ENCODE measurements at regions not wholly inside any gene's neighbourhood (a gene's known extent, or its start where the extent isn't known, plus 50 kb on each side); places are given as distances from the start of the nearest gene placed in this dataset.
"Not testable (repeated sequence)": the region's sequence is repeated elsewhere in the genome, so short reads cannot be mapped to it uniquely, and the experiment has no call there.

DNA sequence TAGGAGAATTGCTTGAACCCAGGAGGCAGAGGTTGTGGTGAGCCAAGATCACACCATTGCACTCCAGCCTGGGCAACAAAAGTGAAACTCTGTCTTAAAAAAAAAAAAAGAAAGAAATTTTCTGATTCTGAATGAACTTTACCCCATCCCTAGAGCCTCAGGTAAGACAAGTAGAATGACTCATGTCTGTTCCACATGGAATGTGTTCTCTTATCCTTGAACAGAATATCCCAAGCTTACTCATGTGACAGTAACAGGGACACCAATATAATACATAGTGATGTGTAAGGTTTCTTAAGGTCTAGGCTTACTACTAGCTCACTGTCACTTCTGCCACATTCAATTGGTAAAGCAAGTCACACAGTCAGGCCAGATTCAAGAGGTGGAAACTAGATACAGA lies 219.6 kb upstream of the BTBD3 start:
- TF ChIP-seq, protein P1, sequence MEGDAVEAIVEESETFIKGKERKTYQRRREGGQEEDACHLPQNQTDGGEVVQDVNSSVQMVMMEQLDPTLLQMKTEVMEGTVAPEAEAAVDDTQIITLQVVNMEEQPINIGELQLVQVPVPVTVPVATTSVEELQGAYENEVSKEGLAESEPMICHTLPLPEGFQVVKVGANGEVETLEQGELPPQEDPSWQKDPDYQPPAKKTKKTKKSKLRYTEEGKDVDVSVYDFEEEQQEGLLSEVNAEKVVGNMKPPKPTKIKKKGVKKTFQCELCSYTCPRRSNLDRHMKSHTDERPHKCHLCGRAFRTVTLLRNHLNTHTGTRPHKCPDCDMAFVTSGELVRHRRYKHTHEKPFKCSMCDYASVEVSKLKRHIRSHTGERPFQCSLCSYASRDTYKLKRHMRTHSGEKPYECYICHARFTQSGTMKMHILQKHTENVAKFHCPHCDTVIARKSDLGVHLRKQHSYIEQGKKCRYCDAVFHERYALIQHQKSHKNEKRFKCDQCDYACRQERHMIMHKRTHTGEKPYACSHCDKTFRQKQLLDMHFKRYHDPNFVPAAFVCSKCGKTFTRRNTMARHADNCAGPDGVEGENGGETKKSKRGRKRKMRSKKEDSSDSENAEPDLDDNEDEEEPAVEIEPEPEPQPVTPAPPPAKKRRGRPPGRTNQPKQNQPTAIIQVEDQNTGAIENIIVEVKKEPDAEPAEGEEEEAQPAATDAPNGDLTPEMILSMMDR (IDR thresholded peaks at IDR 0.05; ENCODE audit: low read depth, low read length), result no peak
- DNase-seq (ENCODE audit: low read depth in 1 of 2, low spot score in 1 of 2), result no peak
- no peak overlapping the region for H3K4me3 ChIP-seq
- H3K4me1 ChIP-seq (ENCODE audit: low read depth), result no peaks in the 10 kb centered on the region
- no peaks in the 10 kb centered on the region for H3K9me3 ChIP-seq (ENCODE audit: low read depth)
- no peak overlapping the region for H3K27ac ChIP-seq
- H3K36me3 ChIP-seq, result no peaks in the 10 kb centered on the region
- no peaks in the 10 kb centered on the region for H3K27me3 ChIP-seq

DNA sequence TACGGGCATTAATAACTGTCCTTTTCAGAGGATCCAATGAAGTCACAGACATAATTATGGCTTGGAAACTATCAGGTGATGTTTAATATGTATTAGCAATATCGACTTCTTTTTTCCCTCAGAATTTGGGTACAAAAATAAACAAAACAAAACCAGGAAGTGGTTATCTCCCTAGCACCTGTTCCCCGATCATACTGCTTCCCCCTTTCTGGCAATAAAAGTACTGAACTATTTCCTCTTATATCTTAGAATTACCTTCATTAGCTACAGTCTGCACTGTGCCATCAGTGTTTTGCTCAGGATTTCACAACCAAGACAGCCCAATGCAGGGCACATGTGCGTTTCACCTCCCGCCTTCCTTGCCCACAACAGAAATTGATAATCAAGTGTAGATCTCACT lies 216.9 kb upstream of the BTBD3 start:
- H3K36me3 ChIP-seq, result no peaks in the 10 kb centered on the region
- H3K9me3 ChIP-seq (ENCODE audit: low read depth), result no peaks in the 10 kb centered on the region
- no peak overlapping the region for H3K27ac ChIP-seq
- no peaks in the 10 kb centered on the region for H3K4me1 ChIP-seq (ENCODE audit: low read depth)
- TF ChIP-seq, protein P1 (IDR thresholded peaks at IDR 0.05; ENCODE audit: low read depth, low read length), result no peak
- no peaks in the 10 kb centered on the region for H3K27me3 ChIP-seq
- H3K4me3 ChIP-seq, result no peak overlapping the region
- no peak for DNase-seq (ENCODE audit: low read depth in 1 of 2, low spot score in 1 of 2)

DNA sequence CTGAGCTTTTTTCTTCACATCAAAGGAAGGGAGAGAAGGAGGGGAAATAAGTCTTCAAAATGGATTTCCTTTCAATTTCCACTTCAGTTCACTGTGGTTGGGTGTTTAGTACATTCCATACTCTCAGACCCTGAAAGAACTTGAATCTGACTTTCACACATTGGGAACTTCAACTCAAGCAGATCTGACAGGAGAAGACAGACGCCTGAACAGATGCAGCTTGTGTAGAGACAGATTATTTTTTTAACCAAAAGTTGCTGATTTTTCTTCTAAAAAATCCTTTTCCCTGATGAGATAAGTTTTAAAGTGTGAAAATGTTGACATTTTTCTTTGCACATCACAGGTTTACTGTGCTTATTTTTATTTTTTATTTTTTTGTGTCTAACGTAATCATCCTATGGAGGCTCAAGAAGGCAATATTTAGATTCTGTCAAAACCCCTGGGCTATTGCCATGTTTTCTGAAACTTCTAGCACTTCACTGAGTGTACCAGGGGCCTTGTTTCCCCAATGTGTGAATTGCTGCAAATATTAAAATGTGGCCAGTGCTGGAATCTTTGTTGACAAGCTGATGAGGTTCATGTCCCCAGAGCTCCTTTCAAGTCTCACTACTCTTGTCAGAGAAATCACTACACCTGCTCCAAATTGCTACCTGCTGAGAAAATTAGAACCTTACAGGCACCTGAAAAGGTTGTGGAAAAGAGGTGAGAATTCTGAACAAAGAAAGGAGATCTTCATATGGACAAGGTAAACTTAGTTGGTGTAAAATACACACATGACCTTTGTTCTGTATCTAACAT lies 214.8 kb upstream of the BTBD3 start:
- DNase-seq (ENCODE audit: low read depth in 1 of 2, low spot score in 1 of 2), result no peak

DNA sequence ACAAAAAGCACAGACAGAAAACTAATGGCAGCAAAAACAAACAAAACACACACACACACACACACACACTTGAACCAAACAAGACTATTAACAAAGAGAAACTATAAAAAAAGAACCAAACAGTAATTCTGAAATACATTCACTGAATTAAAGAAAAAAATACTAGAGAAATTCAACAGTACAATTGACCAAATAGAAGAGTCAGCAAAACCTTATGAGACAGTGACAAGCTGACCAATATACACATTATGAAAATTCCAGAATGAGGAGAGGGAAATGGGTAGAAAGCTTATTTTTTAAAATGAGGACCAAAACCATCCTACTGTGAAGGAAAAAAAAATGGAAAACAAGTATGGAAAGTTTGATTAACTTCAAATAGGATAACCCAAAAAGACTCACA lies 212.2 kb upstream of the BTBD3 start:
- Histone ChIP-seq H3K9me3 (ENCODE audit: low read depth) (no peaks in the 10 kb centered on the region), H3K36me3 (no peaks in the 10 kb centered on the region), H3K27ac (no peak overlapping the region), H3K27me3 (no peaks in the 10 kb centered on the region), H3K4me1 (ENCODE audit: low read depth) (no peaks in the 10 kb centered on the region), H3K4me3 (no peak overlapping the region)
- DNase-seq (ENCODE audit: low read depth in 1 of 2, low spot score in 1 of 2), result no peak
- TF ChIP-seq, protein P1 (IDR thresholded peaks at IDR 0.05; ENCODE audit: low read depth, low read length), result no peak

More for the DNA sequence above, 214.8 kb upstream of the BTBD3 start:
- Histone ChIP-seq H3K27ac (no peak overlapping the region), H3K9me3 (ENCODE audit: low read depth) (no peaks in the 10 kb centered on the region), H3K4me1 (ENCODE audit: low read depth) (no peaks in the 10 kb centered on the region), H3K36me3 (no peaks in the 10 kb centered on the region), H3K27me3 (no peaks in the 10 kb centered on the region), H3K4me3 (no peak overlapping the region)
- TF ChIP-seq, protein P1 (IDR thresholded peaks at IDR 0.05; ENCODE audit: low read depth, low read length), result no peak

DNA sequence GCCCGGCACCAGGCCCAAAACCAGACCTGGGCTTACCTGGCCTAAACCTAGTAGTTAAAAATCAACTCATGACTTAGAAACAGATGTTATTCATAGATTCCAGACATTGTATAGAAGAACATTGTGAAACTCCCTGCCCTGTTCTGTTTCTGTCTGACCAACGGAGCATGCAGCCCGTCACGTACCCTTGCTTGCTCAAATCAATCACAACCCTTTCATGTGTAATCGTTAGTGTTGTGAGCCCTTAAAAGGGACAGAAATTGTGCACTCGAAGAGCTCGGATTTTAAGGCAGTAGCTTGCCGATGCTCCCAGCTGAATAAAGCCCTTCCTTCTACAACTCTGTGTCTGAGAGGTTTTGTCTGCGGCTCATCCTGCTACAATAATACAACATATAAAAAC lies 209.5 kb upstream of the BTBD3 start:
- H3K4me3 ChIP-seq; H3K27me3 ChIP-seq; H3K27ac ChIP-seq; H3K36me3 ChIP-seq; H3K9me3 ChIP-seq (ENCODE audit: low read depth); DNase-seq (ENCODE audit: low read depth in 1 of 2, low spot score in 1 of 2); H3K4me1 ChIP-seq (ENCODE audit: low read depth): not testable (repeated sequence)

DNA sequence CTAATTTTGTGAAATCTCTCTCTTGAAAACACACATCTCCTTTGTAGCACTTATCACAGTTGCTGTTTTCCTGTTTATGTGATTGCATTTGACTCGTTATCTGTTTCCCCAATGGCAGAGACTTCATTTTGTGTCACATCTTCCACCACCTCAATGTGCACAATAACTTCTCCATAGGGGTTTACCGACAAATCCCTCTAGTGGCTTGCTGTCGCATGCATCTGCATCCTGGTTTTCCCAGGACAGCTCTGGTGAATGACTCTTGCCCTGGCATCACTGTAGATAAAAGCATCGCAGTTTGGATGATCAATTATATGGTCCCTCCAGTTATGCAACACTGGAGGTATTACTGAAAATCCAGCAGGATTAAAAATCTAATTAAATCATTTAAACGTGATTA lies 206.5 kb upstream of the BTBD3 start:
- H3K4me1 ChIP-seq (ENCODE audit: low read depth), result peaks cover 8% of the 10 kb centered on the region
- TF ChIP-seq, protein P1 (IDR thresholded peaks at IDR 0.05; ENCODE audit: low read depth, low read length), result no peak
- no peak overlapping the region for H3K4me3 ChIP-seq
- no peak for DNase-seq (ENCODE audit: low read depth in 1 of 2, low spot score in 1 of 2)
- no peaks in the 10 kb centered on the region for H3K36me3 ChIP-seq
- H3K27me3 ChIP-seq, result no peaks in the 10 kb centered on the region
- H3K9me3 ChIP-seq (ENCODE audit: low read depth), result no peaks in the 10 kb centered on the region
- H3K27ac ChIP-seq, result no peak overlapping the region
